Glomerular endothelial cell (primary cell): ENCODE measurements at regions not wholly inside any gene's neighbourhood (a gene's known extent, or its start where the extent isn't known, plus 50 kb on each side); places are given as distances from the start of the nearest gene placed in this dataset.
"Not testable (repeated sequence)": the region's sequence is repeated elsewhere in the genome, so short reads cannot be mapped to it uniquely, and the experiment has no call there.

Experiments
- DNase-seq: peaks from one replicate; pipeline ENCODE4 v3.0.0-alpha.2; 2011; ENCODE audit warnings: low read depth, low spot score; ENCODE audit errors: extremely low read depth

DNA sequence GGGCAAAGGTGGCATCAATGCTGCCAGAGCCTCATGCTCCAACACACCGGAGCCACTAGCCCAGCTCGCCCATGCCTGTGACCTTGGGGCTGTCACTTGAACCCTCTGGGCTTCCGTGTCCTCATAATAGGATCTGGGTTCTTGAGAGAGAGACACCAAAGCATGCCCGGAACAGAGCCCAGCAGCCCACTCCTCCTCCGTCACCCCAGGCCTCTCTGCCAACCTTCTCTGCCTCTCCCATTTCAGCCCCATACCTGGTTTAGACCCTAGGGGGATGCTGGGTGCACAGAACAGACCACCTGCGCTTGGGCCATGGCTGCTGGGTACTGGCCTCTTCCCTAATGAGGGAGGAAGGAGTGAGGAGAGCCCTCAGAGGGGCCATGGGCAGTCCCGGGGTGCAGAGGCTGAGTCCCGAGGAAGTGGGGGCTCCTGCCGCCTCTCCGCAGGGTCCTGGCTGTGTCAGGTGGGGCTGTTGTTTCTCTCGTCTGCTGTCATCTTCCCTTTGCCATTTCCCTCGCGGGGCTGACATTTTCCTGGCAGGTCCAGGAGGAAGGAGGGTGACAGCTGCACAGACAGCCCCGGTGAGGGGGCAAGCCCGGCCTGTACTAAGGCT, 172.4 kb upstream of the RTL1 start:
- DNase-seq = no peak

GRCh38 chr14:101076451-101077198, 173.1 kb upstream of the RTL1 start:
- no peak for DNase-seq

GRCh38 chr14:101077481-101078074, 174.1 kb upstream of the RTL1 start:
- DNase-seq = no peak

DNA sequence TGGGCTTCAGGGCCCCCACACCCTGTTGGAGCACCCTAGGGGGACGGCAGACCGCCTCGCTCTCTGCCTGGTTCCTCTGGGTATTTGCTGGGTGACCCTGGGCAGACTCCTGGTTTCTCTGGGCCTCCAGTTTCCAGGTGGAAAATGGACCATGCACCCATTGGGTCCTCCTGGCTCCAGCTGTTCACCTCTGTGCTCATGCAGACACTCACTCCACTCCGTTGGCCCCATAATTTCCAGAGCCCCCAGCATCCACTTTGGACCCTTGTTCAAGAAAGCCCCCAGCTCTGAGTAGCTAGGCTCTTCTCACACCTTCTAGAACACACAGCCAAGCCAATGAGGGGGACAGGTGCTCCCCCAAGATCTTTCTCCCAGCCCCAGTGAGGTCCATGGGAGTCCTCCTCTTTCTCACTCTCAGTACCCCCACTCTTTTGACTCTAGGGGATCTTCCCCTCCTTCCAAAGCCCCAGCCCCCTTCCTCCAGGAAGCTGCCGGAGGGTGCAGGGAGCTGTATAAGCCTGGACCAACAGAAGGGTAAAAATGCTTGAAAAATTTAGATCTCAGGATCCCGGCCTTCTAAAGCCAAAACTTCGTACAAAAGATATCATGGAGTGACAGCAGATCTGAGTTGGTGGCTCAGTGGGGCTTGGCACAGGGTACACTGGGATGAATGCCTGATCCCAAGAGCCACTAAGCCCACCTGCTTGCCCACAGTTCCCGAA, 174.8 kb upstream of the RTL1 start:
- no peak for DNase-seq

- no peak for DNase-seq
These were observed 175.3 kb upstream of the RTL1 start for GRCh38 chr14:101078892-101079221.

DNA sequence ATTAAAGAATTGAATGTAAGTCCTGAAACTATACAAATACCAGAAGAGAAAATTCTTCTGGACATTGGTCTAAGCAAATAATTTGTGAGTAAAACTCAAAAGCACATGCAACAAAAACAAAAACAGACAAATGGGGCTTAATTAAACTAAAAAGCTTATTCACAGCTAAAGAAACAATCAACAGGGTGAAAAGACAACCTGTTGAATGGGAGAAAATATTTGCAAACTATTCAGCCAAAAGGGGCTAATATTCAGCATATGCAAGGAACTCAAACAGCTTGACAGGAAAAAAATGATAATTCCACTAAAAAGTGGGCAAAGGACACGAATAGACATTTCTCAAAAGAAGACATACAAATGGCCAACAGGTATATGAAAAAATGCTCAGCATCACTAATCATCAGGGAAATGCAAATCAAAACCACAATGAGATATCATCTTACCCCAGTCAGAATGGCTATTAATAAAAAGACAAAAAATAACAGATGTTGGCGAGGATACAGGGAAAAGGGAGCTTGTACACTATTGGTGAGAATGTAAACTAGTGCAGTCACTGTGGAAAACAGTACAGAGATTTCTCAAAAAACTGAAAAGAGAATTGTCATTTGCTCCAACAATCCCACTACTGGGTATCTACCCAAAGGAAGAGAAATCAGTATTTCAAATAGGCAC, 177.5 kb upstream of the RTL1 start:
- no peak for DNase-seq

DNA sequence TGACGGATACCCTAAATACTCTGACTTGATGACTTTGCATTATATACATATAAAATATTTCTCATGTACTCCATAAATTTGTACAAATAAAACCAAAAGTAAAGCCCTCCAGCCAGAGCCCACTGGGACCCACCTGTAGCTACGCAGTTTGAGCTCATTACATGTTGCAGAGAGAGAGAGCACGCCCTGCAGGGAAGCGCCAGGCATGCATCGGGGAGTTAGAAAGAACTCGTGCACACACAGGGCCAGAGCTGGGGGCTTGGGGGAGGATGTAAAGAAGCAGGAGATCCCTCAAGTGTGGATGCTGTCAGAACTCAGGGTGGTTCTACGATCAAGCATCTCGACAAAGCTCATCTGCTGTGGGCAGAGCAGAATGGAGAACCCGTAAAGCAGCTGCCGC, 178.5 kb upstream of the RTL1 start:
- no peak for DNase-seq

- DNase-seq = no peak
These were observed 179.2 kb upstream of the RTL1 start for GRCh38 chr14:101082436-101083384.

GRCh38 chr14:101083564-101084435, 180.3 kb upstream of the RTL1 start:
- DNase-seq = no peak

GRCh38 chr14:101084436-101084826, 180.9 kb upstream of the RTL1 start:
- DNase-seq = no peak

GRCh38 chr14:101086926-101087325, 183.4 kb upstream of the RTL1 start:
- DNase-seq = no peak

DNA sequence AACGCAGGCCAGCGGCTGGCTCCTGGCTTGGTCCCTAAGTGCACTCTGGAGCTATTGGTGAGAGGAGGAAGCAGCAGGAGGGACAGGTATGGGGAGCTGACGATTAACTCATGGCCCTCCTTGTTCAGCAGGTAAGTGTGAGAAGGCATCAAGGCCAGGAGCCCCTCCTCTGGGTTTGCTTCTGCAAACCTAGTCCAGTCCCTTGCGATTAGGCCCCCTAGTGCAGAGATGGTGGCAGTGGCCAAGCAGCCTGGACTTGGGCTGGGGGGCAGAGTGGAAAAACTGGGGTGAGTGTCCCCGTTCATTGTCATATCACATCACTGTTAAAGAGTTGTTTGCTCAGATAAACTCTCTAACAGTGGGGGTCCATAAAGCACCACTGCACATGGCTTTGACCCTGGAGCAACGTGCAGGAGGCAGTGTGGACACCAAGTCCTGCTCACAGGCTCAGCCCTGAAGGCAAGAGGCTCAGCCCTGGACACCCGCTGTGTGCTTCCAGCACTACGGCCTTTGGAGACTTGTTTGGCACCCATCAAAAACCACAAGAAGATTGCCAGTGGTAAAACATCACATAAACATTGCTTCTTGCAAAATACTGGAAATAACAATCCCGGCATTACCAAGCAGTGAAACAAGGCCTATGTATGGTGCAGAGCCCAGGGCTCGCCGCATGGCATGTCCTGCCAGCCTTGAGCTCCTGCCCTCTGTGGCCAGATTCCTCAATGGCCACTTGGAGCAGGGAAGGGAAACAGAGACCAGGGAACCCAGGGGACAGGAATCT, 184.3 kb upstream of the RTL1 start:
- DNase-seq = no peak

GRCh38 chr14:101088395-101088667, 184.8 kb upstream of the RTL1 start:
- no peak for DNase-seq

- no peak for DNase-seq
These were observed 185.2 kb upstream of the RTL1 start for GRCh38 chr14:101088714-101089113.

DNA sequence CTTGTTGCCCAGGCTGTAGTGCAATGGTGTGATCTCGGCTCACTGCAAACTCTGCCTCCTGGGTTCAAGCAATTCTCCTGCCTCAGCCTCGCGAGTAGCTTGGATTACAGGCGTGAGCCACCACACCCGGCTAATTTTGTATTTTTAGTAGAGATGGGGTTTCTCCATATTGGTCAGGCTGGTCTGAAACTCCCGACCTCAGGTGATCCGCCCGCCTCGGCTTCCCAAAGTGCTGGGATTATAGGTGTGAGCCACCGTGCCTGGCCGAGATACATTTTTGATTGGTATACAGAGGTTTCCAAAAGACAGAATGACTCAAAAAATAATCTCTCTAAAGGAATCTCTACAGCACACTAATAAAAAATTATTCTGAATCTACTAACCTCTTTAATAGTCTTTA, 187.0 kb upstream of the RTL1 start:
- not testable (repeated sequence) for DNase-seq

DNA sequence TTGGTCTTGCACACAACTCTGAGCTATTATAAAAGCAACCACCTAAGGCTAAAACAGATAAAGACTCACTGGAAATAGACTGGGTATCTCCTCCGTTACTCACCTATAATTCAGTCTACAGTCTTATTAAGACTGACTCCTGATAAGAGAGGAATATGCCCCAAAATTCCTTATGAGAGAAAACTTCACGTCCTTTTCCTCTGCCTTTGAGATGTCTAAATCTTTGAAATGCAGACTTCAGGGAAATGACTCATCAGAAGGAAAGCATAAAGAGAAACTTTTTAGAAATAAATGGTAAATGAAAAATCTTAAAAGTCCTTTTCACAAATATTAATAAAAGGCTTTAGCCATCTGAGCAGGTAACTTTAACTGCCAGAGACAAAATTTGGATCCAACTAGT, 187.5 kb upstream of the RTL1 start:
- no peak for DNase-seq

DNA sequence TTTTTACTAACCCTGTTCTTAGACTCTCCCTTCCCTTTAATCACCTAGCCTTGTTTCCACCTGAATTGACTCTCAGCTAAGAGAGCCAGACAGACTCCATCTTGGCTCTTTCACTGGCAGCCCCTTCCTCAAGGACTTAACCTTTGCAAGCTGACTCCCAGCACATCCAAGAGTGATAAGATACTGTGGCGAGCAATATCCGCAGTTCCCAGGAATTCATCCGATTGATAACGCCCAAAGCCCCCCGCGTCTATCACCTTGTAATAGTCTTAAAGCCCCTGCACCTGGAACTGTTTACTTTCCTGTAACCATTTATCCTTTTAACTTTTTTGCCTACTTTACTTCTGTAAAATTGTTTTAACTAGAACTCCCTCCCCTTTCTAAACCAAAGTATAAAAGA, 191.4 kb upstream of the RTL1 start:
- not testable (repeated sequence) for DNase-seq

- DNase-seq = no peak
These were observed 193.0 kb upstream of the RTL1 start for GRCh38 chr14:101096551-101096950.
